Smooth muscle cell (in vitro differentiated cells): ENCODE measurements at regions not wholly inside any gene's neighbourhood (a gene's known extent, or its start where the extent isn't known, plus 50 kb on each side); places are given as distances from the start of the nearest gene placed in this dataset.

Source experiments
- DNase-seq: peaks from one replicate; lab custom pipeline; 2025; ENCODE audit not compliant: unreplicated experiment; lab: John Stamatoyannopoulos, UW
- H2AFZ ChIP-seq: fragments of 200-600 bp; sonication (generic); 2 replicates; pipeline ENCODE4 v1.6.0; 2016; ENCODE audit warnings: antibody characterized with exemption, low read depth, mild to moderate bottlenecking
- H3F3A ChIP-seq: fragments of 200-600 bp; sonication (generic); 2 replicates; pipeline ENCODE4 v1.6.0; 2017; ENCODE audit warnings: antibody characterized with exemption, low read depth
- H3K27ac ChIP-seq: fragments of 200-600 bp; sonication (generic); 2 replicates; pipeline ENCODE4 v1.5.1; 2016; ENCODE audit warnings: low read depth, mild to moderate bottlenecking
- H3K27me3 ChIP-seq: fragments of 200-600 bp; sonication (generic); 2 replicates; pipeline ENCODE4 v1.6.1; 2016; ENCODE audit warnings: low read depth, mild to moderate bottlenecking
- H3K36me3 ChIP-seq: fragments of 200-600 bp; sonication (generic); 2 replicates; pipeline ENCODE4 v1.5.1; 2016; ENCODE audit warnings: low read depth
- H3K4me1 ChIP-seq: fragments of 200-600 bp; sonication (generic); 2 replicates; pipeline ENCODE4 v1.5.1; 2016; ENCODE audit warnings: low read depth
- H3K4me2 ChIP-seq: fragments of 200-600 bp; sonication (generic); 2 replicates; pipeline ENCODE4 v1.6.0; 2016; ENCODE audit warnings: mild to moderate bottlenecking
- H3K4me3 ChIP-seq: fragments of 200-600 bp; sonication (generic); 2 replicates; pipeline ENCODE4 v1.5.1; 2016; ENCODE audit warnings: mild to moderate bottlenecking
- H3K79me2 ChIP-seq: fragments of 200-600 bp; sonication (generic); 2 replicates; pipeline ENCODE4 v1.6.0; 2016; ENCODE audit warnings: low read depth, mild to moderate bottlenecking
- H3K9ac ChIP-seq: fragments of 200-600 bp; sonication (generic); 2 replicates; pipeline ENCODE4 v1.6.0; 2016; ENCODE audit warnings: low read depth
- H3K9me3 ChIP-seq: fragments of 200-600 bp; sonication (generic); replicated peaks from 2 replicates; pipeline ENCODE4 v1.5.1; 2016; ENCODE audit warnings: low read depth
- H4K20me1 ChIP-seq: fragments of 200-600 bp; sonication (generic); 2 replicates; pipeline ENCODE4 v1.6.0; 2016; ENCODE audit warnings: low read depth
- whole genome bisulfite sequencing: methylation state at CpG from one replicate; pipeline ENCODE4 v1.1.7; 2016; ENCODE audit warnings: low lambda C conversion rate; 5-methylcytosine and 5-hydroxymethylcytosine counted together
- TF ChIP-seq, protein P1 (sequence below): fragments of 200-600 bp; sonication (generic); IDR thresholded peaks from 2 replicates; pipeline ENCODE4 v1.5.1; 2017; ENCODE audit warnings: borderline replicate concordance, mild to moderate bottlenecking, antibody characterized with exemption; ENCODE audit not compliant: insufficient read depth, poor library complexity, severe bottlenecking

DNA sequence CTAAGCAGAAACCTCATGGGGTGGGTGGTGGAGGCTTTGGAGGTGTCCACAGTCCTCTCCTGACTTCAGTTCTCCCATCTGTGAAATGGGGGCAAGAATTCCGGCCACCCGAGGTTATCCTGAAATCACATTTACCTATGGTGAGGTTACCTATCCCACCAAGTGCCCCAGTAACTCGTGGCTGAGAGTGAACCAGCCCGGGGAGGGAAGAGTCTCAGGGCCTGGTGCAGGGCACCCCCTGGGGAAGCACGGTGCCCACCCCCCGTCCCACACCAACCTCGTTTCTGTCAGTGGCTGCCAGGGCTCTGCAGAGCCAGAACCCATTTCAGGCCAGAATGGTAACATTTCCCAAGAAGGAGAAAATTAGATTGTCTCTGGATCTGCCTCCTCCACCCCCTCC is 83.7 kb upstream of the VSTM2B start:
- Histone ChIP-seq H3K4me2 (no peak overlapping the region), H3K36me3 (no peaks in the 10 kb centered on the region), H3K4me3 (no peak overlapping the region), H3K4me1 (no peaks in the 10 kb centered on the region), H3F3A (no peaks in the 10 kb centered on the region), H3K9ac (no peak overlapping the region), H3K9me3 (no peaks in the 10 kb centered on the region), H3K27me3 (no peaks in the 10 kb centered on the region), H3K27ac (no peak overlapping the region), H2AFZ (no peak overlapping the region), H4K20me1 (no peaks in the 10 kb centered on the region), H3K79me2 (no peaks in the 10 kb centered on the region)
- DNase-seq = no peak
- WGBS = 90% methylated on average over 7 of the region's 7 CpGs
- TF ChIP-seq, protein P1, sequence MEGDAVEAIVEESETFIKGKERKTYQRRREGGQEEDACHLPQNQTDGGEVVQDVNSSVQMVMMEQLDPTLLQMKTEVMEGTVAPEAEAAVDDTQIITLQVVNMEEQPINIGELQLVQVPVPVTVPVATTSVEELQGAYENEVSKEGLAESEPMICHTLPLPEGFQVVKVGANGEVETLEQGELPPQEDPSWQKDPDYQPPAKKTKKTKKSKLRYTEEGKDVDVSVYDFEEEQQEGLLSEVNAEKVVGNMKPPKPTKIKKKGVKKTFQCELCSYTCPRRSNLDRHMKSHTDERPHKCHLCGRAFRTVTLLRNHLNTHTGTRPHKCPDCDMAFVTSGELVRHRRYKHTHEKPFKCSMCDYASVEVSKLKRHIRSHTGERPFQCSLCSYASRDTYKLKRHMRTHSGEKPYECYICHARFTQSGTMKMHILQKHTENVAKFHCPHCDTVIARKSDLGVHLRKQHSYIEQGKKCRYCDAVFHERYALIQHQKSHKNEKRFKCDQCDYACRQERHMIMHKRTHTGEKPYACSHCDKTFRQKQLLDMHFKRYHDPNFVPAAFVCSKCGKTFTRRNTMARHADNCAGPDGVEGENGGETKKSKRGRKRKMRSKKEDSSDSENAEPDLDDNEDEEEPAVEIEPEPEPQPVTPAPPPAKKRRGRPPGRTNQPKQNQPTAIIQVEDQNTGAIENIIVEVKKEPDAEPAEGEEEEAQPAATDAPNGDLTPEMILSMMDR = no peak

DNA sequence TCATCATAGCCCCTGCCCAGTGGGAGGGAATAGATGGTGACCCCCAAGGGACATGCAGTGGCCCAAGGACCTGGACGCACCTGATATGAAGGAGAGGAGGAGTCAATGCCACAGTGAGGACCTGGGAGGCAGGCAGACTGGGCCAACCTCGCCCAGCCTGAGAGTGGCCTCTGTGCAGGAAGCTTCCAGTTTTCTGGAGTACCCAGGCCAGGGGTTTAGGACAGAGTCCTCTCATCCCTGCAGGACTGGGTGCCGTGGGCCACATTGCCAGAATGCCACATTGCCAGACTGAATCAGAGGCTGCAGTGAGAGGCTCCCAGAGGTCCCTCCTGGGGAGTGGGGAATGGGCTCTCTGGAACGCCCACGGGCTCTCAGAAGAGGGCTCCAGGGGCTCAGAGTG is 82.9 kb upstream of the VSTM2B start:
- no peaks in the 10 kb centered on the region for H3K27me3 ChIP-seq
- no peak for DNase-seq
- no peak overlapping the region for H3K4me3 ChIP-seq
- 80% methylated on average over 4 of the region's 5 CpGs for WGBS
- H4K20me1 ChIP-seq = no peaks in the 10 kb centered on the region
- no peak overlapping the region for H2AFZ ChIP-seq
- no peaks in the 10 kb centered on the region for H3K36me3 ChIP-seq
- no peaks in the 10 kb centered on the region for H3F3A ChIP-seq
- H3K27ac ChIP-seq = no peak overlapping the region
- H3K9ac ChIP-seq = no peak overlapping the region
- H3K4me1 ChIP-seq = no peaks in the 10 kb centered on the region
- TF ChIP-seq, protein P1 = no peak
- no peaks in the 10 kb centered on the region for H3K9me3 ChIP-seq
- no peak overlapping the region for H3K4me2 ChIP-seq
- no peaks in the 10 kb centered on the region for H3K79me2 ChIP-seq

DNA sequence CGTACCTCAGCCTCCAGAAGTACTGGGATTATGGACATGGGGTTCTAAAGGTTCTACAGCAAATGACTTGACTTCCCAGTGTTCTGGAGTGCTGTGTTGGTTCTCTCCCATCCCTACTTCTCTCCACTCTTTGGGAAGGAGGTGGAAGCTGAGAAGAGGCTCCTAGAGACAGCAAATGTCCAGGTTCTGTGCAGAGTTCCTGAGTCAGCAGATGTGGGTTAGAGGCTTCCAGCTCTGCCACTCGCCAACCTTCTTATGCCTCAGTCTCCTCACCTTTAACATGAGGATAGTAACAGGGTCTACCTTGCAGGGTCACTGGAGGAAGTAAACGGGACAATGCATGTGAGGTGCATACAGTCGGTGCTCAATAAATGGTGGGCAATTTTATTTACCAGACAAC is 80.5 kb upstream of the VSTM2B start:
- no peak overlapping the region for H3K4me3 ChIP-seq
- no peaks in the 10 kb centered on the region for H3K79me2 ChIP-seq
- no peak overlapping the region for H3K9ac ChIP-seq
- no peak overlapping the region for H3K27ac ChIP-seq
- no peak overlapping the region for H3K4me2 ChIP-seq
- H3F3A ChIP-seq = no peaks in the 10 kb centered on the region
- H3K27me3 ChIP-seq = no peaks in the 10 kb centered on the region
- H4K20me1 ChIP-seq = no peaks in the 10 kb centered on the region
- H3K36me3 ChIP-seq = no peaks in the 10 kb centered on the region
- DNase-seq = no peak
- H2AFZ ChIP-seq = no peak overlapping the region
- TF ChIP-seq, protein P1 = no peak
- 83% methylated on average over 4 of the region's 4 CpGs for WGBS
- H3K4me1 ChIP-seq = no peaks in the 10 kb centered on the region
- no peaks in the 10 kb centered on the region for H3K9me3 ChIP-seq

DNA sequence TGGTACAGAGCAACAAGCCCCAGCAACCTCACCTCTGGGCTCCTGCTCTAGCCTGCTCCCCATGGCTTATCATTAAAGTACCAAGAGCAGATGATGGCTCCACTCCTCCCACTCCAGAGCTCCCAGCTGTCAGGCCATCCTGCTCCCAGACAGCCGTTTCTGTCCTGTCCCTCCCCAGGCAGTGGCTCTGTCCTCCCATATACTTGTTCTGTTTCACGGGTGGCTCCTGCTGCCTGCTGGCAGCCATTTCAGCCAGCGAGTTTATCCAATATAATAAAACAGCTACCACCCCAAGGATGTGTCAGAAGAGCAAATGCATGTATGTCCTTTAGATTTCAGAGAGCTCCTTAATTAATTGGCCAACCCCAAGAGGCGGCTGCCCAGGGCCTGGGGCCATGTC is 79.4 kb upstream of the VSTM2B start:
- Histone ChIP-seq H3K4me1 (no peaks in the 10 kb centered on the region), H3K79me2 (no peaks in the 10 kb centered on the region), H3K36me3 (no peaks in the 10 kb centered on the region), H3K4me3 (no peak overlapping the region), H3K9ac (no peak overlapping the region), H4K20me1 (no peaks in the 10 kb centered on the region), H3K27me3 (no peaks in the 10 kb centered on the region), H3K27ac (no peak overlapping the region), H3K4me2 (no peak overlapping the region), H2AFZ (no peak overlapping the region), H3K9me3 (no peaks in the 10 kb centered on the region), H3F3A (no peaks in the 10 kb centered on the region)
- TF ChIP-seq, protein P1 = no peak
- WGBS = 76% methylated on average over 4 of the region's 4 CpGs
- no peak for DNase-seq
